ENCODE measurements at regions not wholly inside any gene's neighbourhood (a gene's known extent, or its start where the extent isn't known, plus 50 kb on each side); places are given as distances from the start of the nearest gene placed in this dataset.

DNA sequence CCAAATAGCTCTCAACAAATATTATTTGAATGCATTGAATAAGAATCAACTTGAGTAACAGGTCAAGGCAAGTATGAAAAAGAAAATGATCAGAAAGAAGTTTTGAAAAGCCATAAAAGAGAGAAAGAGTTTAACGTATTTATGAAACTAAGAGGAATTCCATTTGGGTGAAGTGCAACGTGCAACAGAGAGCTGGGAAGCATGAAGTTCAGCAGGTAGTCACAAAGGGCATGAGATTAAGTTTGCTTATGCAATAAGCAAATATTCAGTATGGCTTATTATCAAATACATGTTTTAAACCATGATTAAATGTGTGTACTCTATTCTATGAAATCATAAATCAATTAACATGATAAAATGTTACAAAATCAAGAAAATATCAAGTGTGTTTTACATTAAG is 62.7 kb upstream of the PCDH17 start:
- ChIA-PET POLR2A (ENCODE audit: low non-redundant PET) (no interaction called here), CTCF (no interaction called here)
- no peaks in the 10 kb centered on the region for H3K9me3 ChIP-seq (ENCODE audit: low read depth, low read length, poor library complexity, severe bottlenecking)
- no peak overlapping the region for H3K27ac ChIP-seq (ENCODE audit: low read depth, low read length, poor library complexity, severe bottlenecking)
- DNase-seq (ENCODE audit: low spot score) = no peak
- no peak overlapping the region for H3K4me3 ChIP-seq (ENCODE audit: low read depth, low read length, poor library complexity, severe bottlenecking)
- no TSS peak for BruUV-seq (replicated peaks)
- no peaks in the 10 kb centered on the region for H3K27me3 ChIP-seq (replicated peaks; ENCODE audit: insufficient read depth, low read depth, low read length, poor library complexity)
- H3K36me3 ChIP-seq (ENCODE audit: insufficient read depth, low read length, poor library complexity, severe bottlenecking) = no peaks in the 10 kb centered on the region
- TF ChIP-seq, protein P1, sequence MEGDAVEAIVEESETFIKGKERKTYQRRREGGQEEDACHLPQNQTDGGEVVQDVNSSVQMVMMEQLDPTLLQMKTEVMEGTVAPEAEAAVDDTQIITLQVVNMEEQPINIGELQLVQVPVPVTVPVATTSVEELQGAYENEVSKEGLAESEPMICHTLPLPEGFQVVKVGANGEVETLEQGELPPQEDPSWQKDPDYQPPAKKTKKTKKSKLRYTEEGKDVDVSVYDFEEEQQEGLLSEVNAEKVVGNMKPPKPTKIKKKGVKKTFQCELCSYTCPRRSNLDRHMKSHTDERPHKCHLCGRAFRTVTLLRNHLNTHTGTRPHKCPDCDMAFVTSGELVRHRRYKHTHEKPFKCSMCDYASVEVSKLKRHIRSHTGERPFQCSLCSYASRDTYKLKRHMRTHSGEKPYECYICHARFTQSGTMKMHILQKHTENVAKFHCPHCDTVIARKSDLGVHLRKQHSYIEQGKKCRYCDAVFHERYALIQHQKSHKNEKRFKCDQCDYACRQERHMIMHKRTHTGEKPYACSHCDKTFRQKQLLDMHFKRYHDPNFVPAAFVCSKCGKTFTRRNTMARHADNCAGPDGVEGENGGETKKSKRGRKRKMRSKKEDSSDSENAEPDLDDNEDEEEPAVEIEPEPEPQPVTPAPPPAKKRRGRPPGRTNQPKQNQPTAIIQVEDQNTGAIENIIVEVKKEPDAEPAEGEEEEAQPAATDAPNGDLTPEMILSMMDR (conservative IDR thresholded peaks at IDR 0.05; ENCODE audit: low read depth, low read length) = no peak
- TF ChIP-seq EZH2 (IDR thresholded peaks at IDR 0.05; ENCODE audit: borderline replicate concordance, low read depth, low read length, poor library complexity, severe bottlenecking) = no peak
- H3K4me1 ChIP-seq (ENCODE audit: insufficient read depth, low read length, poor library complexity, severe bottlenecking) = peaks cover 4% of the 10 kb centered on the region
- intact Hi-C loops (cut with micrococcal nuclease; ENCODE audit: unreplicated experiment) = no loop called here

DNA sequence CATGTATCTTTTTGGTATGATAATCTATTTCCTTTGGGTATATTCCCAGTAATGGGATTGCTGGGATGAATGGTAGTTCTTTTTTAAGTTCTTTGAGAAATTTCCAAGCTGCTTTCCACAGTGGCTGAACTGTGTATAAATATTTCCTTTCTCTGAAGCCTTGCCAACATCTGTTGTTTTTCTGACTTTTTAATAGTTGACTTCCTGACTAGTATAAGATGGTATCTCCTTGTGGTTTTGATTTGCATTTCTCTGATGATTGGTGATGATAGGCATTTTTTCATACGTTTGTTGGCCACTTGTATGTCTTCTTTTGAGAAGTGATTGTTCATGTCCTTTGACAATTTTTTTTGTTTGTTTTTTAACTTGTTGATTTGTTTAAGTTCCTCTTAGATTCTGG is 61.6 kb upstream of the PCDH17 start:
- Histone ChIP-seq H3K36me3 (ENCODE audit: insufficient read depth, low read length, poor library complexity, severe bottlenecking) (no peaks in the 10 kb centered on the region), H3K4me1 (ENCODE audit: insufficient read depth, low read length, poor library complexity, severe bottlenecking) (peaks cover 4% of the 10 kb centered on the region), H3K27me3 (replicated peaks; ENCODE audit: insufficient read depth, low read depth, low read length, poor library complexity) (no peaks in the 10 kb centered on the region), H3K4me3 (ENCODE audit: low read depth, low read length, poor library complexity, severe bottlenecking) (no peak overlapping the region), H3K27ac (ENCODE audit: low read depth, low read length, poor library complexity, severe bottlenecking) (no peak overlapping the region), H3K9me3 (ENCODE audit: low read depth, low read length, poor library complexity, severe bottlenecking) (no peaks in the 10 kb centered on the region)
- no TSS peak for BruUV-seq (replicated peaks)
- TF ChIP-seq EZH2 (IDR thresholded peaks at IDR 0.05; ENCODE audit: borderline replicate concordance, low read depth, low read length, poor library complexity, severe bottlenecking) = no peak
- TF ChIP-seq, protein P1 (conservative IDR thresholded peaks at IDR 0.05; ENCODE audit: low read depth, low read length) = no peak
- intact Hi-C loops (cut with micrococcal nuclease; ENCODE audit: unreplicated experiment) = no loop called here
- DNase-seq (ENCODE audit: low spot score) = peak; percentile 71
- ChIA-PET POLR2A (ENCODE audit: low non-redundant PET) (no interaction called here), CTCF (no interaction called here)
